Lung (tissue), 11 donors: ENCODE measurements at regions not wholly inside any gene's neighbourhood (a gene's known extent, or its start where the extent isn't known, plus 50 kb on each side); places are given as distances from the start of the nearest gene placed in this dataset.

Experiments
- ATAC-seq: fragments of 200-7000 bp; cut with Tn5 transposase; one replicate; pipeline ENCODE4 v1.9.1; 2020; ENCODE audit warnings: moderate number of reproducible peaks; ENCODE audit not compliant: insufficient read depth, low FRiP score
- DNase-seq, 3 donors: peaks; one replicate each; pipeline ENCODE4 v3.0.0-alpha.2; 2013 to 2017
- H3K27ac ChIP-seq, 2 donors: one replicate each; pipeline ENCODE4 v1.5.1; 2013; ENCODE audit warnings: mild to moderate bottlenecking in 2 of 2, moderate library complexity in 2 of 2, control low read depth in 1 of 2, inconsistent platforms in 1 of 2, low read depth in 1 of 2, low read length in 1 of 2
- H3K27me3 ChIP-seq, 3 donors: one replicate each; pipeline ENCODE4 v1.5.1; 2013; ENCODE audit warnings: low read length in 2 of 3; ENCODE audit not compliant: control insufficient read depth in 3 of 3, insufficient read depth in 3 of 3
- H3K36me3 ChIP-seq, 4 donors: one replicate each; pipeline ENCODE4 v1.5.1; 2013; ENCODE audit warnings: low read length in 4 of 4, mild to moderate bottlenecking in 1 of 4, moderate library complexity in 1 of 4; ENCODE audit not compliant: control insufficient read depth in 4 of 4, insufficient read depth in 4 of 4
- H3K4me1 ChIP-seq, 5 donors: one replicate each; pipeline ENCODE4 v1.5.1; 2013; ENCODE audit warnings: low read length in 5 of 5, mild to moderate bottlenecking in 2 of 5, moderate library complexity in 1 of 5; ENCODE audit not compliant: control insufficient read depth in 5 of 5, insufficient read depth in 5 of 5
- H3K4me3 ChIP-seq: one replicate; pipeline ENCODE4 v1.5.1; 2013; ENCODE audit warnings: mild to moderate bottlenecking, control low read depth, moderate library complexity
- H3K9ac ChIP-seq, 2 donors: one replicate each; pipeline ENCODE4 v1.5.1; 2013; ENCODE audit warnings: low read length in 2 of 2, control low read depth in 1 of 2; ENCODE audit not compliant: insufficient read depth in 1 of 2
- H3K9me3 ChIP-seq, 4 donors: one replicate each; pipeline ENCODE4 v1.5.1; 2013; ENCODE audit warnings: low read length in 3 of 4, mild to moderate bottlenecking in 1 of 4, moderate library complexity in 1 of 4; ENCODE audit not compliant: control insufficient read depth in 4 of 4, insufficient read depth in 3 of 4
- CTCF ChIP-seq: IDR thresholded peaks from 2 replicates; pipeline ENCODE4 v1.5.1; 2012; ENCODE audit warnings: mild to moderate bottlenecking; ENCODE audit errors: control extremely low read depth, extremely low read depth
- WGBS, 2 donors: extraction: QIAGEN DNeasy Blood & Tissue Kit; methylation state at CpG; one replicate each; pipeline ENCODE4 v1.1.7; 2013; 5-methylcytosine and 5-hydroxymethylcytosine counted together
- donor health status: control.
- donor health status: control.
- donor health status: Bipolar disorder and iron deficiency.
- donor health status: healthy.
- donor health status: DM: yes; HTN: yes; CAD: no.

DNA sequence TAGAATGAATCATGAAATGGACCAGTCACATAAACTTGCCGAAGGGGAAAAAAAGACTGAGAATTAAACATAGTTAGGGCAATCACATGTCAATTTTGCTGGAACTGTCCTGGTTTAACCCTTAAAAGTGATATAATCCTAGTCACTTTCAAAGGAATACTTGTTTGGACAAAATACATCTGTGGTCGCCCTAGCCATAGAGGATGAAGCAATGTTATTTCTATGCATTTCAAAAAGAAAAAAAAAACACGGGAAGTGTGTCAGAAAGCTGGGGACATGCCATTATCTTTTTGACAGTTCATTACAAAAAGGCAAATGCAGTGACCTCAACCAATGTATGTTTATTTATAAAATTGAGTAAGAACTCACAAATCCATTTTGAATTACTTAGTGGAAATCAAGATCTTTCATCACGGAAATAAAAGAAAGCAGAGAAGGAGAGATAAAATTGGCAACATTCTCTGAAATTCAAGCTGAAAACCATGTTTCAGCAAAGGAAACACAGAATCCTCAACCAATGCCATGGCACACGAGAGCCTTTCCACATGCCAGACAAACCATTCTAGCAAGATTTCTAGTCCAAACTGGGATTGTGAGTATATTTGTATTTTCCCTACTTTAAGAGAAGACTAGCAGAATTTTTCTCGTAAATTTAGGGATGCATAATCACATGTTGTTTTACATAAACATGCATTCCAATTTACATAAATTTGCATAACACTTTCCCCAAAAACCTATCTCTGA is 854.3 kb upstream of the ACVR2A start:
- Histone ChIP-seq H3K9ac (no peak overlapping the region), H3K4me1 (peaks cover 0 to 43% (median 4%) of the 10 kb centered on the region in 5 donors), H3K27ac (no peak overlapping the region), H3K27me3 (no peaks in the 10 kb centered on the region), H3K4me3 (no peak overlapping the region), H3K36me3 (no peaks in the 10 kb centered on the region), H3K9me3 (no peaks in the 10 kb centered on the region)
- no peak for TF ChIP-seq CTCF
- no peak for ATAC-seq
- 58 to 73% methylated on average over 6 of the region's 6 CpGs for WGBS, 2 donors
- DNase-seq: peak; percentile 60 to 98 (median 97)

DNA sequence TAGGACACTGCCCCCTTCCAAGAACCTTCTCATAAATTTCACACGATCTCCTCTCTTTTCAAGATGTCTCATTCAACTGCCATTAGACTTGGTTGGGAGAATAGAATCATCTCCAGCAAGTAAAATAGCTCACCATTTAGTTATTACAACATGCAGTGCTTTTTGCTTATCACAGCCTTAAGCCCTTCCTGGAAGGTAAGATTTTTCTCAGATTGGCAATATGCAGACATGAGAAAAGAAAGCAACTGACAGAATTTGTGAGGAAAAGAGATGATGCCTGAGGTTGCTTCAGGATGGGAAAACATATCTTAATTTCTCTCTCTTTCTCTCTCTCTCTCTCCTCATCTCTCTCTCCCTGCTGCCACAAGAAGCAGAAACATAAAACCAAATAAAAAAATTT is 855.1 kb upstream of the ACVR2A start:
- Histone ChIP-seq H3K36me3 (no peaks in the 10 kb centered on the region), H3K9ac (no peak overlapping the region), H3K27me3 (no peaks in the 10 kb centered on the region), H3K4me3 (no peak overlapping the region), H3K4me1 (peaks cover 0 to 43% (median 4%) of the 10 kb centered on the region in 5 donors), H3K27ac (no peak overlapping the region), H3K9me3 (no peaks in the 10 kb centered on the region)
- 67 to 79% methylated on average over 1 of the region's 1 CpG for whole genome bisulfite sequencing, 2 donors
- TF ChIP-seq CTCF: no peak
- ATAC-seq (no peak), DNase-seq (no peak)

DNA sequence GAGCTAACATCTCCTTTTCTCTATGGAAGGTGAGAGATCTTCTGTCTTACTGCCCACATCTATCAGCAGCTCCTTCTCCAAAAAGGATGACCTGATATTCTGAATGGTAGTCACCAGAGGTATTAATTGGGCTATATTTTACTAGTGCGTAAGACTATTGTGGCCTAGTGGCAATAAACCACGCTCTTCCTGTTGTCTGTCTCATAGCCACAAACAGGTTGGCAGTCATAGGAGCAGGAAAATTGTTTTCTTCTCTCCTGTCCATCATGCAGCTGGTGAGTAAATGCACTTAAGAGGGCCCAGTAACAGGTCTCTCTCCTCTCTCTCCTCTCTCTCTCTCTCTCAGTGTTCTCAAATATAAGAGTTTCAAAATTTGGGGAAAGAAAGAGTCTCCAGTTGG is 856.8 kb upstream of the ACVR2A start:
- Histone ChIP-seq H3K27ac (no peak overlapping the region), H3K9me3 (no peaks in the 10 kb centered on the region), H3K27me3 (no peaks in the 10 kb centered on the region), H3K4me3 (no peak overlapping the region), H3K9ac (no peak overlapping the region), H3K4me1 (peaks cover 0 to 39% (median 4%) of the 10 kb centered on the region in 5 donors), H3K36me3 (no peaks in the 10 kb centered on the region)
- DNase-seq (no peak), ATAC-seq (no peak)
- no peak for TF ChIP-seq CTCF
- WGBS, 2 donors: 76 to 83% methylated on average over 2 of the region's 2 CpGs

DNA sequence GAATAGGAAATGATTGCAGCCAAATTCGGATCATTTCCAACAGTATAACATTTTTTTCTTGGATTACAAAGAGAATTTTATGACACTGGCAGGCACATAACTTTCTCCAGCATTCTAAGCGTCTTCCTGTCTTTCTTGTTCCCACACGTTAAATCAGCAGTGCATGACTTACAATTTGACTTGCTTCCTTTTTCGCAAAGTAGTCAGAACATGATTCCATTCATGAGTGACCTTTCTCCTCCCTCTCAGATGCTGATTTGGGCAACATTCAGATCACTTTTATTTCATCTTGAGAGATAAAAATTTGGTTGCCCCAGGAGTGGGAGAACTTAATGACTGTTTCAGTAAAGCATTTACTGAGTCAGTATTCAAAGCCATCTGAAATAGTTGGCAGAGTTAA is 858.7 kb upstream of the ACVR2A start:
- DNase-seq (no peak), ATAC-seq (no peak)
- 30 to 46% methylated on average over 4 of the region's 4 CpGs for WGBS, 2 donors
- Histone ChIP-seq H3K9ac (no peak overlapping the region), H3K27me3 (no peaks in the 10 kb centered on the region), H3K9me3 (no peaks in the 10 kb centered on the region), H3K27ac (no peak overlapping the region), H3K36me3 (no peaks in the 10 kb centered on the region), H3K4me1 (peaks cover 0 to 40% (median 4%) of the 10 kb centered on the region in 5 donors), H3K4me3 (no peak overlapping the region)
- TF ChIP-seq CTCF: no peak
